Stimulated activated CD8-positive, alpha-beta memory T cell treated with anti-CD3 and anti-CD28 coated beads, Interleukin-4, amount 100 ng/mL, for 48 hours (primary cell): ENCODE measurements at regions not wholly inside any gene's neighbourhood (a gene's known extent, or its start where the extent isn't known, plus 50 kb on each side); places are given as distances from the start of the nearest gene placed in this dataset.
"Not testable (repeated sequence)": the region's sequence is repeated elsewhere in the genome, so short reads cannot be mapped to it uniquely, and the experiment has no call there.

Source experiments
- DNase-seq: peaks from one replicate; pipeline ENCODE4 v3.0.0-alpha.2; 2020

- no peak for DNase-seq
These were observed 113.4 kb upstream of the CIBAR2 start for GRCh38 chr16:85225721-85226120.

- no peak for DNase-seq
These were observed 115.0 kb upstream of the CIBAR2 start for GRCh38 chr16:85227084-85227945.

GRCh38 chr16:85227946-85228862, 115.9 kb upstream of the CIBAR2 start:
- DNase-seq = no peak

- no peak for DNase-seq
These were observed 116.7 kb upstream of the CIBAR2 start for GRCh38 chr16:85228970-85229430.

GRCh38 chr16:85229869-85230462, 117.7 kb upstream of the CIBAR2 start:
- DNase-seq = no peak

GRCh38 chr16:85230764-85231383, 118.6 kb upstream of the CIBAR2 start:
- not testable (repeated sequence) for DNase-seq

GRCh38 chr16:85231959-85232358, 119.7 kb upstream of the CIBAR2 start:
- no peak for DNase-seq

- DNase-seq = no peak
These were observed 120.3 kb upstream of the CIBAR2 start for GRCh38 chr16:85232369-85233142.

GRCh38 chr16:85233516-85233915, 121.2 kb upstream of the CIBAR2 start:
- DNase-seq = no peak

- DNase-seq = no peak
These were observed 122.3 kb upstream of the CIBAR2 start for GRCh38 chr16:85234310-85235204.

- DNase-seq = no peak
These were observed 123.9 kb upstream of the CIBAR2 start for GRCh38 chr16:85235991-85236817.

GRCh38 chr16:85236818-85237150, 124.5 kb upstream of the CIBAR2 start:
- no peak for DNase-seq

- DNase-seq = no peak
These were observed 125.5 kb upstream of the CIBAR2 start for GRCh38 chr16:85237817-85238216.

GRCh38 chr16:85238233-85238647, 126.0 kb upstream of the CIBAR2 start:
- DNase-seq = no peak

GRCh38 chr16:85239239-85239638, 127.0 kb upstream of the CIBAR2 start:
- no peak for DNase-seq

GRCh38 chr16:85239871-85240270, 127.6 kb upstream of the CIBAR2 start:
- DNase-seq = no peak

GRCh38 chr16:85240982-85241924, 129.0 kb upstream of the CIBAR2 start:
- DNase-seq = no peak

- DNase-seq = no peak
These were observed 129.9 kb upstream of the CIBAR2 start for GRCh38 chr16:85242140-85242539.

- no peak for DNase-seq
These were observed 131.0 kb upstream of the CIBAR2 start for GRCh38 chr16:85243308-85243707.
